HepG2 (cell line): ENCODE measurements at regions not wholly inside any gene's neighbourhood (a gene's known extent, or its start where the extent isn't known, plus 50 kb on each side); places are given as distances from the start of the nearest gene placed in this dataset.

Experiments used
- ATAC-seq: fragments of 200-7000 bp; cut with Tn5 transposase; 3 replicates; pipeline ENCODE4 v1.9.1; 2020; ENCODE audit warnings: mild to moderate bottlenecking, moderate library complexity
- BruUV-seq: library from RNA; stranded (reverse); fragments of 400-500 nt; replicated peaks from 2 replicates; lab custom pipeline; 2021; lab: Mats Ljungman, UMichigan
- CTCF ChIA-PET: fragments of 300-600 bp; formaldehyde crosslinking; extraction: SDS; loops from one replicate; lab custom pipeline; 2021; ENCODE audit warnings: low total read pairs, inconsistent platforms, low intra/inter-chr PET ratio; lab: Yijun Ruan, JAX
- POLR2A ChIA-PET: fragments of 350-600 bp; sonication (Branson Sonifier 250); formaldehyde crosslinking; loops from one replicate; lab custom pipeline; 2020; ENCODE audit warnings: antibody characterized with exemption, inconsistent platforms; lab: Yijun Ruan, JAX
- DNase-seq: peaks from one replicate; pipeline ENCODE4 v3.0.0-alpha.2; 2015; ENCODE audit warnings: low spot score
- FAIRE-seq: peaks from 3 replicates; lab custom pipeline; 2011; peaks lifted over from hg19 to GRCh38; lab: Jason Lieb, UNC
- H2AFZ ChIP-seq: one replicate; pipeline ENCODE4 v1.6.1; 2011; ENCODE audit warnings: low read length, inconsistent platforms
- H3K27ac ChIP-seq: fragments of 300-600 bp; 3 replicates; pipeline ENCODE4 v1.8.0; 2011; ENCODE audit warnings: mixed run types, mild to moderate bottlenecking, mixed read lengths, low read length, inconsistent platforms; ENCODE audit not compliant: insufficient read depth; ENCODE audit errors: extremely low read length
- H3K27me3 ChIP-seq, 2 experiments: fragments of 200-600 bp in 1 of 2; 2 replicates in 1 of 2; 3 replicates in 1 of 2; pipeline versions ENCODE4 v1.6.0 to v1.8.0; 2011; ENCODE audit warnings: low read length in 2 of 2, mild to moderate bottlenecking in 2 of 2, moderate library complexity in 2 of 2, inconsistent platforms in 1 of 2; ENCODE audit not compliant: insufficient read depth in 2 of 2, control insufficient read depth in 1 of 2
- H3K36me3 ChIP-seq, 2 experiments: fragments of 200-600 bp in 1 of 2; replicated peaks in 1 of 2; 2 replicates in 1 of 2; 3 replicates in 1 of 2; pipeline versions ENCODE4 v1.5.1 to v1.8.0; 2011; ENCODE audit warnings: low read length in 2 of 2, inconsistent platforms in 1 of 2; ENCODE audit not compliant: insufficient read depth in 2 of 2, control insufficient read depth in 1 of 2
- H3K4me1 ChIP-seq: 2 replicates; pipeline ENCODE4 v1.5.1; 2012; ENCODE audit warnings: low read length, inconsistent platforms; ENCODE audit not compliant: insufficient read depth
- H3K4me2 ChIP-seq: 2 replicates; pipeline ENCODE4 v1.6.0; 2011; ENCODE audit warnings: low read depth, low read length, inconsistent platforms
- H3K4me3 ChIP-seq, 3 experiments: fragments of 200-600 bp in 1 of 3; sonication (generic), shearing (Covaris generic) in 1 of 3; replicated peaks in 1 of 3; 2 replicates each; pipeline ENCODE4 v1.5.1; 2011 to 2016; ENCODE audit warnings: low read length in 3 of 3, inconsistent platforms in 2 of 3, low read depth in 2 of 3, mild to moderate bottlenecking in 2 of 3, control low read depth in 1 of 3, mixed read lengths in 1 of 3; ENCODE audit not compliant: insufficient read depth in 1 of 3
- H3K79me2 ChIP-seq: one replicate; pipeline ENCODE4 v1.6.1; 2011; ENCODE audit warnings: low read length, inconsistent platforms; ENCODE audit not compliant: insufficient read depth
- H3K9ac ChIP-seq: 2 replicates; pipeline ENCODE4 v1.6.0; 2011; ENCODE audit warnings: mild to moderate bottlenecking, low read depth, low read length, inconsistent platforms; ENCODE audit not compliant: insufficient read depth
- H3K9me3 ChIP-seq: 2 replicates; pipeline ENCODE4 v1.5.1; 2012; ENCODE audit warnings: mild to moderate bottlenecking, low read length
- H4K20me1 ChIP-seq: 2 replicates; pipeline ENCODE4 v1.6.0; 2011; ENCODE audit warnings: inconsistent platforms, mild to moderate bottlenecking, low read length, moderate library complexity; ENCODE audit not compliant: insufficient read depth
- ATF6 ChIP-seq: sonication (generic); formaldehyde crosslinking; conservative IDR thresholded peaks from 2 replicates; pipeline ENCODE4 v1.4.0; 2020; ENCODE audit warnings: missing genetic modification reagents
- CEBPG ChIP-seq: IDR thresholded peaks from 2 replicates; pipeline ENCODE4 v1.6.1; 2016
- CSRNP1 ChIP-seq: sonication (generic); formaldehyde crosslinking; IDR thresholded peaks from 2 replicates; pipeline ENCODE4 v1.8.1; 2023; ENCODE audit warnings: mild to moderate bottlenecking, missing genetic modification reagents
- E2F1 ChIP-seq: sonication (generic); formaldehyde crosslinking; IDR thresholded peaks from 2 replicates; pipeline ENCODE4 v1.5.0; 2020; ENCODE audit warnings: missing genetic modification reagents
- GTF3A ChIP-seq: sonication (generic); formaldehyde crosslinking; conservative IDR thresholded peaks from 2 replicates; pipeline ENCODE4 v1.4.0; 2020; ENCODE audit warnings: mild to moderate bottlenecking, missing genetic modification reagents
- HDAC1 ChIP-seq: sonication (generic); formaldehyde crosslinking; IDR thresholded peaks from 2 replicates; pipeline ENCODE4 v1.5.1; 2020; ENCODE audit warnings: mild to moderate bottlenecking, missing genetic modification reagents
- JUNB ChIP-seq: sonication (generic); formaldehyde crosslinking; IDR thresholded peaks from 2 replicates; pipeline ENCODE4 v1.8.0; 2022; ENCODE audit warnings: missing genetic modification reagents, mild to moderate bottlenecking, borderline replicate concordance
- KLF11 ChIP-seq: IDR thresholded peaks from 2 replicates; pipeline ENCODE4 v1.6.1; 2016; ENCODE audit warnings: missing compliant biosample characterization
- MATR3 ChIP-seq: sonication (generic); formaldehyde crosslinking; IDR thresholded peaks from 2 replicates; pipeline ENCODE4 v1.4.0; 2020; ENCODE audit warnings: missing genetic modification reagents
- MLXIP ChIP-seq: sonication (generic); formaldehyde crosslinking; IDR thresholded peaks from 2 replicates; pipeline ENCODE4 v1.9.0; 2021; ENCODE audit warnings: missing genetic modification reagents, borderline replicate concordance
- RFXANK ChIP-seq: IDR thresholded peaks from 2 replicates; pipeline ENCODE4 v1.6.1; 2016
- SALL2 ChIP-seq: sonication (generic); formaldehyde crosslinking; IDR thresholded peaks from 2 replicates; pipeline ENCODE4 v1.8.1; 2023; ENCODE audit warnings: mild to moderate bottlenecking, missing genetic modification reagents, inconsistent platforms
- SMAD9 ChIP-seq: sonication (generic); formaldehyde crosslinking; IDR thresholded peaks from 2 replicates; pipeline ENCODE4 v1.5.1; 2020; ENCODE audit warnings: mild to moderate bottlenecking, missing genetic modification reagents
- ZKSCAN8 ChIP-seq: IDR thresholded peaks from 2 replicates; pipeline ENCODE4 v1.6.1; 2016; ENCODE audit warnings: borderline replicate concordance, missing genetic modification reagents, missing compliant biosample characterization
- ZNF557 ChIP-seq: sonication (generic); formaldehyde crosslinking; IDR thresholded peaks from 2 replicates; pipeline ENCODE4 v1.4.0; 2020; ENCODE audit warnings: missing genetic modification reagents
- ZNF672 ChIP-seq: sonication (generic); formaldehyde crosslinking; IDR thresholded peaks from 2 replicates; pipeline ENCODE4 v1.8.1; 2022; ENCODE audit warnings: missing genetic modification reagents
- ZNF841 ChIP-seq: sonication (generic); formaldehyde crosslinking; IDR thresholded peaks from 2 replicates; pipeline ENCODE4 v1.8.1; 2023; ENCODE audit warnings: missing genetic modification reagents, borderline replicate concordance
- ZNF883 ChIP-seq: sonication (generic); formaldehyde crosslinking; IDR thresholded peaks from 2 replicates; pipeline ENCODE4 v1.5.1; 2020; ENCODE audit warnings: mild to moderate bottlenecking, missing genetic modification reagents; ENCODE audit errors: not compliant biosample characterization
- whole genome bisulfite sequencing: methylation state at CpG from one replicate; pipeline ENCODE4 v1.1.6; 2017; ENCODE audit warnings: low lambda C conversion rate; 5-methylcytosine and 5-hydroxymethylcytosine counted together
- in situ Hi-C: cut with HindIII; loops from 2 replicates; pipeline ENCODE4 v1.10.0; 2017; ENCODE audit warnings: low pct_unique_long_range_greater_than_20kb; ENCODE audit not compliant: extremely low pct_ligation_motif_present
- intact Hi-C: fragments of 100-400 bp; cut with micrococcal nuclease; formaldehyde crosslinking; loops from one replicate; pipeline ENCODE4 v1.10.0; 2022; ENCODE audit not compliant: unreplicated experiment

GRCh38 chr5:57804007-57804444 lies 321.4 kb upstream of the ACTBL2 start:
- ATAC-seq (no peak), FAIRE-seq (no peak), DNase-seq (no peak)
- no peak overlapping the region for H3K4me2 ChIP-seq
- no peaks in the 10 kb centered on the region for H3K9me3 ChIP-seq
- intact Hi-C loops (no loop called here), in situ Hi-C loops (no loop called here)
- no peaks in the 10 kb centered on the region for H3K4me1 ChIP-seq
- H3K79me2 ChIP-seq: no peaks in the 10 kb centered on the region
- no peak overlapping the region for H2AFZ ChIP-seq
- no peak for TF ChIP-seq ZKSCAN8
- TF ChIP-seq ATF6 (CRISPR knock-in tag): no peak
- no peak for TF ChIP-seq ZNF557 (CRISPR knock-in tag)
- TF ChIP-seq RFXANK (CRISPR knock-in tag): no peak
- no peak for TF ChIP-seq E2F1
- no peak for TF ChIP-seq MLXIP (CRISPR knock-in tag)
- no peak for TF ChIP-seq CEBPG (CRISPR knock-in tag)
- no peak for TF ChIP-seq GTF3A (CRISPR knock-in tag)
- TF ChIP-seq ZNF883 (CRISPR knock-in tag): no peak
- TF ChIP-seq ZNF841 (CRISPR knock-in tag): no peak
- TF ChIP-seq HDAC1 (CRISPR knock-in tag): no peak
- no peak for TF ChIP-seq SALL2
- no peak for TF ChIP-seq SMAD9 (CRISPR knock-in tag)
- TF ChIP-seq KLF11 (CRISPR knock-in tag): no peak
- TF ChIP-seq MATR3 (CRISPR knock-in tag): no peak
- TF ChIP-seq JUNB (CRISPR knock-in tag): no peak
- no peak for TF ChIP-seq CSRNP1 (CRISPR knock-in tag)
- no peak for TF ChIP-seq ZNF672 (CRISPR knock-in tag)
- ChIA-PET CTCF (no interaction called here), POLR2A (no interaction called here)
- H3K27ac ChIP-seq: no peak overlapping the region
- no peaks in the 10 kb centered on the region for H3K36me3 ChIP-seq
- WGBS: 18% methylated on average over 2 of the region's 2 CpGs
- H3K27me3 ChIP-seq: no peaks in the 10 kb centered on the region
- no peak overlapping the region for H3K4me3 ChIP-seq
- H3K9ac ChIP-seq: no peak overlapping the region
- no peaks in the 10 kb centered on the region for H4K20me1 ChIP-seq
- BruUV-seq: no TSS peak
